UCSD-AML1 (cell line): ENCODE measurements at regions not wholly inside any gene's neighbourhood (a gene's known extent, or its start where the extent isn't known, plus 50 kb on each side); places are given as distances from the start of the nearest gene placed in this dataset.
"Not testable (repeated sequence)": the region's sequence is repeated elsewhere in the genome, so short reads cannot be mapped to it uniquely, and the experiment has no call there.

ENCODE experiments used
- DNase-seq: peaks from one replicate; lab custom pipeline; 2025; ENCODE audit not compliant: unreplicated experiment; lab: John Stamatoyannopoulos, UW

DNA sequence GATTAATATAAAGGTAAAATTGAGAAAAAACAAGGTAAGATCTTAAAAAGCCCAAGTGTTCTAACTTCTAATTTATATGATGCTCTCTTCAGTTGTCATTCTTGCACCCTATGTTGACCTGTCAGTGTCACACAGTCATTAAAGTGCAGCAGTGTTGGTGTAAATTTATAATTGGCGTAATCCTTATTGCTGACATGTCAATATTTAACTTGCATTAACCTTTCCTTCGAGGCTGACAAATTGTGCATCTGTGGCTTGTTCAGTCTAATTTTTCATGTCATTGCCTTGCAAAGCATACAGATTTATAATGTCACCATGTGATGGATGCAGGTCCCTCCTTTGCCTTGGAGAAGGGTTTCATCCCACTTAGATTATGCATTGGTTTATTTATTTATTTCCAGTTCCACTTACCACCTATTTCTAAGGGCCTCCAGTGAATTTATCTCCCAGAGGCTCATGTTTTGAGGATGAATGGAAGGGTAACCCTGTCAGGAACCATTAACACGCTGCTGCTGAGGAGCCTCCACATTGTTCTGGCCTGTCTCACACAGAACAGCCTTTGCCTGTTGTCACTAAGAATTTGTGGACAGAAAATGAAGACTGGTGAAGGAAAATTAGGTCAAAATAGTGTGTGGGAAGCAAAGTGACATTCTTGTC lies 1098.5 kb upstream of the LCORL start:
- no peak for DNase-seq

- no peak for DNase-seq
Observed at GRCh38 chr4:19117022-19117421, 1095.5 kb upstream of the LCORL start.

- no peak for DNase-seq
Observed at GRCh38 chr4:19104176-19104575, 1082.6 kb upstream of the LCORL start.

GRCh38 chr4:19095491-19096046 lies 1074.0 kb upstream of the LCORL start:
- DNase-seq: no peak

DNA sequence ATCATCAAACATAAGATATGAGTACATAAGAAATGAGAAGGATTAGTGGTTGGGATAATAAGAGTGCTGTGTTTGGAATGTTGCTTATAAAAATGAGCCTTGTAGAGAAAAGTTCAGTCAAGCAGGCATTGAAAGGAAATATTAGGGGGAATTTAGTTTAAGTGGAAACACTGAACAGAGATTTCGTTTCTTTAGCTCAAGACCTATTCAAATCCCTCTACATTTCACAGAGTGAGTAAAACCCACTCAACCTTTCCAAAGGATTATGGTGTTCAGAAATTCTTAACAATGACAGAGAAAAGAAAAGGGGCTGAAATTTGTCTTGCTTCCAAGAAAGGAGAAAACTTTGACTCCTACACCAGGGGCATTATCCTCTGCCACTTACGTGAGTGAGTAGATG lies 1072.4 kb upstream of the LCORL start:
- DNase-seq: no peak

GRCh38 chr4:19092797-19093196 lies 1071.2 kb upstream of the LCORL start:
- DNase-seq: no peak

GRCh38 chr4:19074036-19074435 lies 1052.5 kb upstream of the LCORL start:
- no peak for DNase-seq

DNA sequence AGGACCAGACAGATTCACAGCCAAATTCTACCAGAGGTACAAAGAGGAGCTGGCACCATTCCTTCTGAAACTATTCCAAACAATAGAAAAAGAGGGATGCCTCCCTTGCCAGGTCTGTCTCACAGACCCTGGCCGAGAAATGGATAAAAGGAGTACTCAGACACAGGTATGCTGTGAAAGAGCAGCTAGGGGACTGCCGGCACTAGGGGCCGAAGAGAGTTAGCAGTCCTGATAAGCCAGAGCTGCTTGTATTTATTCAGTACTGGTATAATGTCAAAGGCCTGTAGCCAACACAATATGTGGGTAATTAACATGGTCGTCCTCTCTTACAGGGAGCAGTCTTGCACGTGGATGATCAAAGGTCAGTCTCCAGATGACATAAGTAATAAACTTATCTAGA lies 1042.1 kb upstream of the LCORL start:
- DNase-seq: no peak

DNA sequence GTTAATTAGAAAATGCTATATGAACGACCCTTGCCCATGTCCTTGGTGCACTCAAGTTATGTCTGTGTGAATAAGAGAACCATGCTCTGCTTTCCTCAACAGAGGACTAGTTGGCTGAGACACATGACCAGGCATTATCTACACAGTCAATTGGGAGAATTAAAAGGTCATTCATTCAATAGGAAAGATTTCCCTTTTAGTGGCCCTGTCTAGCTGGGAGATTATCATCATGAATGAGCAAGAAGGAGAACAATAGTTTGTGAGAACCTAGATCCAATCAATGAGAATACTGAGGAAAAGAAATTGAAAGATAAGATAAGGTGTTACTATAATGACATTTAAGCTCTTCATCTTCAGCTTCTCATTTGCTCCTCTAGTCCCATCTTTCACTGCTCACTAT lies 1033.4 kb upstream of the LCORL start:
- no peak for DNase-seq

DNA sequence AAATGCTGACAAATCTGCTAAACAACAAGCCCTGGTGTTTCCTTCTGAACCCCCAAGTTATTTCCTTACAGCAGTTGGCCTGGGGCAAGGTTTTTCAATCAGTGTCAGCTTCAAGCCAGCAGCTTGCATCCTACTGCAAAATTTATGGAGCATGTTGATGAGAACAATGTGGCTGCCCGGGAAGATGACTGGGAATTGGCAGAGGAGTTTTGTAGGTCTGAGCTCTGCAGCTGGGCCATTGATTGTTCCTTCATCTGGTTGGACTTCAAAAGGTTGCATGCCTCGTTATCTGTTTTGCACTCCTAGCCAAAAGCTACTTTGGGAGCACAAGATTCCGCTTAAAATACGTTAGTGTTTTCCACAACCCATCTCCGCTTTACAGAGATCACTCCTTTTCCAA lies 1030.3 kb upstream of the LCORL start:
- no peak for DNase-seq

DNA sequence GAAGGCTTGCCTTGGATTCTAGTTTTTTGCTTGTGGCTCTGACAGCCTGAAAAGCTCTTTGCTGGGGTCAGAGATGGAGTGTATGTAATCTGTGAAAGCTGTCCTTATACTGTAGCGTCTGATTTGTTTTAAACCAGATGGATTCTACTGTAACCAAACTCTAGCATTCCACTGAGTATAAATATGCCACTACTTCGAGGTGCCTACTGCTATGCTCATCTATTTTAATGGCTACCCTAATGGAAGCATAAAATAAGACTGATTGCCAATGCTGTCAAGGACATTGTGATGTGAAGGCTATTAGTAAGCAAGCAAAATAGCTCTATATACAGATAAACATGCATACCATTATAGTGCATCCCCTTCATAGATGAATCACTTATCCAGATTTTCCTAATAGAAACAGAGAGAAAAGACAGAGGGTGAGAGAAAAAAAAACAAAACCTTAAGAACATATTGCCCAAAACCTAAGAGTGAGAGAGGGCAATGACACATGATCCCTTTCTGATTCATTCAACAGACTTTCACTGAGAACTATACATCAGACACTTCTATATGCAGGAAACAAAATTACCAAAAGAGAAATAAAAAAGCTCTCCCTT lies 1025.8 kb upstream of the LCORL start:
- DNase-seq: no peak

DNA sequence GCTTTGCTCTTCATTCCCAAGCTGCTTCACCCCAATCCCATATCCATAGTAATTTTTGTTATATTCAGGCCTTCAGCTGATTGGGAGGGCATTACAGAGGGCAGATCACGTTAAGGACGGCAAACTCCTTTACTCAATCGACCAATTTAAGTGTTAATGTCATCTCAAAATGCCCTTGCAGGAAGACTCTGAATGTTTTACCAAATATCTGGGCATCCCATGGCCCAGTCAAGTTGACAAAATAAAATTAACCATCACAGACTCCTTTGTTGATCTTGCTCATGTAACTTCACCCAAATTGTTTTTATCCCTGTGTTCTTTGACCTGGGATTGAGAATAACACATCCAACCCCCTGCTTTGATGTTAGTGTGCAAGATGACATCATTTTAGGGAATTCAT lies 1018.3 kb upstream of the LCORL start:
- DNase-seq: no peak

GRCh38 chr4:19038231-19038630 lies 1016.7 kb upstream of the LCORL start:
- DNase-seq: no peak

GRCh38 chr4:19033816-19034733 lies 1012.5 kb upstream of the LCORL start:
- no peak for DNase-seq

- no peak for DNase-seq
Observed at GRCh38 chr4:19030536-19030935, 1009.0 kb upstream of the LCORL start.

DNA sequence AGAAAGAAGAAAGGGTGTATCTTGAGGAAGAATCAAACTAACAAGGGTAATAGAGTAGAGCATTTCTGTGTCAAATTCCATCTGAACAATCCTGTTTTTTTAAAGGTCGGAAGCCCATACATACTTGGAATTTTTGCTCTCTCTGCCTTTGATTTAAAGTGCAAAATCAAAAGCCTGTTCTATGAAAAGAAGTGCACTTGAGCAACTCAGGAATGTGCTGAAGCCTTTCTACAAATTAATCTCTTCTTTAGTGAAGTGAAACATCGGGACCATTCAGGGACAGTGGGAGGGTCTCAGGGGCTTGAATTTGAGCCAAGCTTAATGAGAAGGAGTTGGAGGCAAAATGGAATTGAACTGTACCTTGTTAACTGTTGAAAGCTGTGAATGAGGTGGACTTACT lies 1008.5 kb upstream of the LCORL start:
- DNase-seq: no peak

GRCh38 chr4:19026281-19026680 lies 1004.7 kb upstream of the LCORL start:
- DNase-seq: no peak

DNA sequence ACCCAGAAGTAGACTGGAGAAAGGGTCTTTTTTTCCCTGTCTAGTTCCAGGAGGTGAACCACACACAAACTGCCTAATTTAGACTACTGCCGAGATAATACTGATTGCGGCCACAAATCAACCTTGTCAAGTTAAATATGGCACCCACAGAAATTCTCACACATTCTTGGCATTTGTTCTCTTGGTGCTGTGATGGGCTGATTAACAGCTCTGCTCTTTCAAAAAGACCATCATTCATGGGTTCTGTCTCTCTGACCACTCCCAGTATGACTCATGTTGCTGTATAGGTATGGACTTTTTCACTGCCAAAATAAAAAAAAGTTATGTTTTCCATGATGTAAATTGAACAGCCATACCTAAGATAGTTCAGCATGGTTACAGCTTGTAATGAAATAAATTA lies 1003.5 kb upstream of the LCORL start:
- no peak for DNase-seq

DNA sequence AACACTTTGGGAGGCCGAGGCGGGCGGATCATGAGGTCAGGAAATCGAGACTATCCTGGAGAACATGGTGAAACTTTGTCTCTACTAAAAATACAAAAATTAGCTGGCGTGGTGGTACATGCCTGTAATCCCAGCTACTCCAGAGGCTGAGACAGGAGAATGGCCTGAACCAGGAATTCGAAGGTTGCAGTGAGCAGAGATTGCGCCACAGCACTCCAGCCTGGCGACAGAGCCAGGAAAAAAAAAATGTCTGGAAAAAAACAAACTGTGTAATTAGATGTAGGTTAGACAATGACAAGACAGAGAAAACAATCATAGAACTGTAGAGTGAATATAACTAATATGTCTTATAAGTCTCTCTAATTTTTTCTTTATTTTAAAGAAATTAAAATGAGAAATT lies 1002.5 kb upstream of the LCORL start:
- DNase-seq: no peak

DNA sequence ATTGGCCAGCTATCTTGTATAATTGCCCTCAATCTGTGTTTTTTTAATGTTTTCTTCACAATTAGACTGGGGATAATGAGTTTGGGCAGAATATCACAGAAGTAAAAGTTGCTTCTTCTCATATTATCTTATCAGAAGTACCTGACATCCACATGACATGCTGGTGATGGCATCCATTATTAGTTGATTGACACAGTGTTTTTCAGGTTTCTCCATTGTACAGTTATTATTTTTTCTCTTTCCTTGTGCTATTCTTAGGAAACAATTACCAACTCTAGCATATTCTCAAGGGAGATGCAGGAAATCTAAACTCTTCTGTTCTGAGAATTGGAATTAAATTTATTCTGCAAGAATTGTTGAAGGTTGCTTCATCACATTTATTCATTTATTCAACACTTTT lies 1000.1 kb upstream of the LCORL start:
- DNase-seq: no peak

DNA sequence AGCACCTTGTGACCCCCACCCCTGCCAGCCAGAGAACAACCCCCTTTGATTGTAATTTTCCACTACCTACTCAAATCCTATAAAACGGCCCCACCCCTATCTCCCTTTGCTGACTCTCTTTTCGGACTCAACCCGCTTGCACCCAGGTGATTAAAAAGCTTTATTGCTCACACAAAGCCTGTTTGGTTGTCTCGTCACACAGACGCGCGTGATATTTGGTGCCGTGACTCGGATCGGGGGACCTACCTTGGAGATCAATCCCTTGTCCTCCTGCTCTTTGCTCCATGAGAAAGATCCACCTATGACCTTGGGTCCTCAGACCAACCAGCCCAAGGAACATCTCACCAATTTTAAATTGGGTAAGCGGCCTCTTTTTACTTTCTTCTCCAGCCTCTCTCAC lies 995.0 kb upstream of the LCORL start:
- DNase-seq: not testable (repeated sequence)

DNA sequence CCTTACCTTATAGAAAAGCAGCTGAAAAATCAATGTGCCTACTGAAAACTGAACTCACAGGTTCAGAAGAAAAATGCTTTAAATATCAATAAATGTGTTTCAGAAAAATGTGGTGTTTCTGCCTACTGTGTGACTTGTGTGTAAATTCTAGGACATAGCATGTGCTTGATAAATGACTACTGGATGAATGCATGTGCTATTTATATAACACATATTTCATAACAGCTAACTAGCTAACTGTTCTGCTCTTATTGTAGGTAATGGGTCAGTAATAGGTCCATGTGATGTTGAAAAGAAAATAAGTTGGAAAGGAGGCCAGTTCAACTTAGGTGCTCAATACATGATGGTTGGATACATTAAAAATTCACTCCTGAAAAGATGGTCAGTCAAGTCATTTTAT lies 993.0 kb upstream of the LCORL start:
- no peak for DNase-seq
